CD4-positive, CD25-positive, alpha-beta regulatory T cell (primary cell): ENCODE measurements at regions not wholly inside any gene's neighbourhood (a gene's known extent, or its start where the extent isn't known, plus 50 kb on each side); places are given as distances from the start of the nearest gene placed in this dataset.

Source experiments
- ATAC-seq, 2 donors: fragments of 150-1000 bp; cut with Tn5 transposase; one replicate each; pipeline ENCODE4 v1.10.0; 2021; ENCODE audit warnings: low read depth in 2 of 2, moderate number of reproducible peaks in 2 of 2, moderate library complexity in 1 of 2
- DNase-seq, 3 donors: peaks; one replicate each; pipeline versions ENCODE4 v3.0.0 to v3.0.0-alpha.2; 2012 to 2022; ENCODE audit warnings: mixed read lengths in 1 of 3
- H3K27ac ChIP-seq: one replicate; pipeline ENCODE4 v1.7.0; 2013; ENCODE audit warnings: mild to moderate bottlenecking, low read length; ENCODE audit not compliant: insufficient read depth, poor library complexity, severe bottlenecking
- H3K27me3 ChIP-seq: one replicate; pipeline ENCODE4 v1.7.0; 2013; ENCODE audit warnings: low read length; ENCODE audit not compliant: control insufficient read depth, insufficient read depth
- H3K36me3 ChIP-seq: one replicate; pipeline ENCODE4 v1.7.0; 2013; ENCODE audit warnings: mild to moderate bottlenecking, low read length, moderate library complexity; ENCODE audit not compliant: control insufficient read depth, insufficient read depth
- H3K4me1 ChIP-seq: 2 replicates; pipeline ENCODE4 v1.7.0; 2013; ENCODE audit warnings: mild to moderate bottlenecking, low read length; ENCODE audit not compliant: insufficient read depth, control insufficient read depth, poor library complexity, severe bottlenecking
- H3K4me3 ChIP-seq: one replicate; pipeline ENCODE4 v1.7.0; 2013; ENCODE audit warnings: low read depth, mild to moderate bottlenecking, low read length, moderate library complexity
- H3K9me3 ChIP-seq, 2 experiments: 1 replicate in 1 of 2; 2 replicates in 1 of 2; pipeline ENCODE4 v1.7.0; 2013; ENCODE audit warnings: low read length in 2 of 2, mild to moderate bottlenecking in 1 of 2, moderate library complexity in 1 of 2; ENCODE audit not compliant: control insufficient read depth in 2 of 2
- H3K27ac Mint-ChIP-seq, 3 donors: one replicate each; pipeline ENCODE4 v1.8.0; 2020 to 2022; ENCODE audit warnings: mild to moderate bottlenecking in 3 of 3, mixed read lengths in 3 of 3, moderate library complexity in 2 of 3
- H3K27me3 Mint-ChIP-seq: one replicate; pipeline ENCODE4 v1.8.0; 2022; ENCODE audit warnings: mild to moderate bottlenecking, mixed read lengths
- H3K36me3 Mint-ChIP-seq: one replicate; pipeline ENCODE4 v1.8.0; 2020; ENCODE audit warnings: mixed read lengths
- H3K4me1 Mint-ChIP-seq, 4 donors: one replicate each; pipeline ENCODE4 v1.8.0; 2020 to 2022; ENCODE audit warnings: mixed read lengths in 4 of 4, mild to moderate bottlenecking in 1 of 4
- H3K4me3 Mint-ChIP-seq, 4 donors: one replicate each; pipeline ENCODE4 v1.8.0; 2020 to 2022; ENCODE audit warnings: mild to moderate bottlenecking in 4 of 4, mixed read lengths in 4 of 4, moderate library complexity in 3 of 4
- H3K9me3 Mint-ChIP-seq, 7 donors: one replicate each; pipeline ENCODE4 v1.8.0; 2020 to 2022; ENCODE audit warnings: mixed read lengths in 7 of 7, mild to moderate bottlenecking in 3 of 7, moderate library complexity in 2 of 7

DNA sequence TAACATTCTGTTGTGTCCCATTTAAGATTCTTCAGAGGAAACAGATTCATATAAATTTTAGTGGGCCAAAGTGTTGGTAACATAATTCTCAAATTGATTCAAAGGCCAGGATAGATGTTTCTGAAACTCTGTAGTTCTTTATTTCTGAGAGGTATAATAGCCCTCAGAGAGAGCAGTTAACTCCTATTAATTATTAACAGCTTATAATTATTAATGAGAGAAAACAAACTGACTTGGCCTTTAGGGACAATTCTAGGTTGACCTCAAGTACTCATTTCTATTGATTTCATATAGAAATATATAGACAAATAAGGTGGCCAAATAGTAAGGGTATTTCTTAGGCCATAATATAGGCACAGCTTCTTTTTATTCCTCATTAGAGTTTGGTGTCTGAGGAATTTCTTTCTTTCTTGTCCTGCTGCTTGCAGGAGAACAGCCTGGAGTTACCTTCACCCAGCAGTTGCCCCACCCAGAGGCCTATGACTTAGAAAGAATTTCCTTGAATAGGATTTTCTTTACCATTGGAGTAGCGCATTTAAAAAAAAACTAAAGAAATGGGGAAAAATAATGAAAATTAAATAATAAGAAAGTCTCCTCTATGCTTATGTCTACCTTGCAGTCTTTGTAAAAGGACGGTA, 1430.1 kb upstream of the SPRY2 start:
- Histone ChIP-seq H3K36me3 (no peaks in the 10 kb centered on the region), H3K4me3 (no peak overlapping the region), H3K27ac (no peak overlapping the region), H3K9me3 (peaks cover 0 to 5% of the 10 kb centered on the region in 2 experiments), H3K27me3 (no peaks in the 10 kb centered on the region), H3K4me1 (no peaks in the 10 kb centered on the region)
- Mint-ChIP-seq H3K27ac (no peak overlapping the region), H3K4me1 (no peaks in the 10 kb centered on the region), H3K4me3 (no peak overlapping the region), H3K36me3 (no peaks in the 10 kb centered on the region), H3K27me3 (no peaks in the 10 kb centered on the region), H3K9me3 (peaks cover 2 to 15% (median 7%) of the 10 kb centered on the region in 7 donors)
- no peak for DNase-seq
- ATAC-seq = no peak

DNA sequence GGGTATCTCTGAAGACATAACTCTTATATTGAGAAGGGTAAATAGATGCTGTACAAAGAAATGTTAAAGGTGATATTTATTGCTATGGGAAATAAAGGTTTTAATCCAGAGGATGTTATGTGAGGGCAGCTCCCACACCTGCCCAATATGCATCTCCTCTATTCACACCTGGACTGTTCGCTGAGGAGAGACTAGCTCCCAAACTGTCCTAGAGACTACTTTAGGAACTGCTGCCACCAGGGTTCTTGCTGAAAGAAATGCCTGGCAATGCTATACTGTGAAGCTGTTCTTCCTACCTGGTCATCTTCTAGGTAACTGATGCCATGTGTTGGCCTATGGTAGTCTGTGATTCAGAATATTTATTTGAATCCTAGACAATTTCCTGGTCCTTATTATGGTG, 1421.5 kb upstream of the SPRY2 start:
- Mint-ChIP-seq H3K4me1 (no peaks in the 10 kb centered on the region), H3K36me3 (no peaks in the 10 kb centered on the region), H3K9me3 (peaks cover 0 to 16% (median 7%) of the 10 kb centered on the region in 7 donors), H3K27me3 (no peaks in the 10 kb centered on the region), H3K4me3 (no peak overlapping the region), H3K27ac (no peak overlapping the region)
- Histone ChIP-seq H3K27me3 (no peaks in the 10 kb centered on the region), H3K36me3 (no peaks in the 10 kb centered on the region), H3K4me1 (no peaks in the 10 kb centered on the region), H3K4me3 (no peak overlapping the region), H3K27ac (no peak overlapping the region), H3K9me3 (peaks cover 0 to under 1% of the 10 kb centered on the region in 2 experiments)
- ATAC-seq (no peak), DNase-seq (no peak)

DNA sequence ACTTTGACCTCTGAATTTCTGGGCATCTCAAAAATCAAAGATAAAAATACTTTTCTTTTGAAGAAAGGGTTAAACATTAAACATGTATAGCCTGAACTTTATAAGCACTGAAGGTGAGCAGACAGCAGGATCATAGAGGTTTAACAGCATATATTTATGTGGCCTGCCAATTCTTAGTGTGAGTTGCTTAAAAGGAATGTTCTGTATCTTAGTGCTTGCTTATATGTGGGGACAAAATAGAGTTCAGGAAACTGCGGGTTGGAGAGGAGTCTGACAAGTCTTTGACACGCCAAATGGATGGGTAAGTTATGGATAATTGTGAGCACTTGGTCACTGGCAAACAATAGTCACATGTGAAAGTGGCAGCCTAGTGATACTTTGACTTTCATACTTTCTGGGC, 1419.4 kb upstream of the SPRY2 start:
- H3K9me3 Mint-ChIP-seq = peaks cover 0 to 15% (median 2%) of the 10 kb centered on the region in 7 donors
- no peak overlapping the region for H3K27ac ChIP-seq
- no peaks in the 10 kb centered on the region for H3K36me3 Mint-ChIP-seq
- H3K4me1 Mint-ChIP-seq = no peaks in the 10 kb centered on the region
- ATAC-seq (no peak), DNase-seq (no peak)
- no peaks in the 10 kb centered on the region for H3K36me3 ChIP-seq
- no peak overlapping the region for H3K27ac Mint-ChIP-seq
- H3K27me3 Mint-ChIP-seq = no peaks in the 10 kb centered on the region
- H3K9me3 ChIP-seq = no peaks in the 10 kb centered on the region
- H3K4me1 ChIP-seq = no peaks in the 10 kb centered on the region
- H3K27me3 ChIP-seq = no peaks in the 10 kb centered on the region
- H3K4me3 Mint-ChIP-seq = no peak overlapping the region
- H3K4me3 ChIP-seq = no peak overlapping the region

DNA sequence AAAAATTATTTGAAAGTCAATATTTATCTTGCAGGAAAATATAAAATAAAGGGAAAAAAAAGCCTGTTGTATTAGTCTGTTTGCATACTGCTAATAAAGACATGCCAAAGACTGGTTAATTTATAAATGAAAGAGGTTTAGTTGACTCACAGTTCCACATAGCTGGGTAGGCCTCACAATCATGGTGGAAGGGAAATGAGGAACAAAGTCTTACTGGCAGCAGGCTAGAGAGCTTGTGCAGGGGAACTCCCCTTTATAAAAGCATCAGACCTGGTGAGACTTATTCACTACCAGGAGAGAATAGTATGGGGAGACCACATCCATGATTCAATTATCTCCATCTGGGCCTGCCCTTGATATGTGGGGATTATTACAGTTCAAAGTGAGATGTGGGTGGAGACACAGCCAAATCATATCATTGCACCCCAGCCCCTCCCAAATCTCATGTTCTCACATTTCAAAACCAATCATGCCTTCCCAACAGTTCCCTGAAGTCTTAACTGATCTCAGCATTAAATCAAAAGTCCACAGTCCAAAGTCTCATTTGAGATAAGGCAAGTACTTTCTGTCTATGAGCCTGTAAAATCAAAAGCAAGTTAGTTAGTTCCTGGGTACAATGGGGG, 1416.5 kb upstream of the SPRY2 start:
- Histone ChIP-seq H3K4me1 (no peaks in the 10 kb centered on the region), H3K9me3 (peaks cover 1 to 3% of the 10 kb centered on the region in 2 experiments), H3K27me3 (no peaks in the 10 kb centered on the region), H3K36me3 (no peaks in the 10 kb centered on the region), H3K27ac (no peak overlapping the region), H3K4me3 (no peak overlapping the region)
- ATAC-seq (no peak), DNase-seq (no peak)
- H3K4me3 Mint-ChIP-seq = no peak overlapping the region
- H3K4me1 Mint-ChIP-seq = no peaks in the 10 kb centered on the region
- H3K36me3 Mint-ChIP-seq = no peaks in the 10 kb centered on the region
- peaks cover 0 to 14% (median 3%) of the 10 kb centered on the region in 7 donors for H3K9me3 Mint-ChIP-seq
- H3K27me3 Mint-ChIP-seq = no peaks in the 10 kb centered on the region
- no peak overlapping the region for H3K27ac Mint-ChIP-seq

DNA sequence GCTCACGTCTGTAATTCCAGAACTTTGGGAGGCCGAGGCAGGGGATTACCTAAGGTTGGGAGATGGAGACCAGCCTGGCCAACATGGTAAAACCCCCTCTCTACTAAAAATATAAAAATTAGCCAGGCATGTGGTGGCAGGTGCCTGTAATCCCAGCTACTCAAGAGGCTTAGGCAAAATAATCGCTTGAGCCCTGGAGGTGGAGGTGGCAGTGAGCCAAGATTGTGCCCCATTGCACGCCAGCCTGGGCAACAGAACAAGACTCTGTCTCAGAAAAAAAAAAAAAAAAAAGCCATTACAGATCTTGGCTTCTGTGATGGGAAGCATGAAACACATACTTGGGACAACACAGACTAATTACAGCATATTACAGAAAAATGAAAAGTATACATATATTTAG, 1404.5 kb upstream of the SPRY2 start:
- Mint-ChIP-seq H3K9me3 (peaks cover 0 to 20% (median 3%) of the 10 kb centered on the region in 7 donors), H3K27ac (no peak overlapping the region), H3K4me1 (no peaks in the 10 kb centered on the region), H3K36me3 (no peaks in the 10 kb centered on the region), H3K27me3 (no peaks in the 10 kb centered on the region), H3K4me3 (no peak overlapping the region)
- Histone ChIP-seq H3K27ac (no peak overlapping the region), H3K36me3 (no peaks in the 10 kb centered on the region), H3K4me3 (no peak overlapping the region), H3K27me3 (no peaks in the 10 kb centered on the region), H3K4me1 (no peaks in the 10 kb centered on the region), H3K9me3 (peaks cover 0 to 4% of the 10 kb centered on the region in 2 experiments)
- DNase-seq (no peak), ATAC-seq (no peak)

DNA sequence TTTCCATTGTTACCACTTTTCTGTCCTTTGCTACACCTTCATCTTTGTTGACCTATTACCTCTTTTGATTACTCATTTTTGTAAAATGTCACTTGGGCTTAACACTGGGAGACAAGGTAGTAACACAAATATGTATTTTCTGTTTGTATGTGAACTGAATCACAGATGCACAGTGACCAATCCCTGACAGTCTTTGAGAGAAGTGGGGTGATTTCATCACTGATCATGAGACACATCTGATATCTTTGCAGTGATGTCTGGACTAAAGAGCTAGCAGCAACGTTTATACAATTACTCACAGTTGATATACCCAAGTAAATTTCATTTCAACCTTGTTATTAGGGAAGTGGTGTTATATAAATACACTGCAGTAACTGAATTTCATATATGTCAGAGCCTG, 1397.4 kb upstream of the SPRY2 start:
- H3K27ac Mint-ChIP-seq = no peak overlapping the region

DNA sequence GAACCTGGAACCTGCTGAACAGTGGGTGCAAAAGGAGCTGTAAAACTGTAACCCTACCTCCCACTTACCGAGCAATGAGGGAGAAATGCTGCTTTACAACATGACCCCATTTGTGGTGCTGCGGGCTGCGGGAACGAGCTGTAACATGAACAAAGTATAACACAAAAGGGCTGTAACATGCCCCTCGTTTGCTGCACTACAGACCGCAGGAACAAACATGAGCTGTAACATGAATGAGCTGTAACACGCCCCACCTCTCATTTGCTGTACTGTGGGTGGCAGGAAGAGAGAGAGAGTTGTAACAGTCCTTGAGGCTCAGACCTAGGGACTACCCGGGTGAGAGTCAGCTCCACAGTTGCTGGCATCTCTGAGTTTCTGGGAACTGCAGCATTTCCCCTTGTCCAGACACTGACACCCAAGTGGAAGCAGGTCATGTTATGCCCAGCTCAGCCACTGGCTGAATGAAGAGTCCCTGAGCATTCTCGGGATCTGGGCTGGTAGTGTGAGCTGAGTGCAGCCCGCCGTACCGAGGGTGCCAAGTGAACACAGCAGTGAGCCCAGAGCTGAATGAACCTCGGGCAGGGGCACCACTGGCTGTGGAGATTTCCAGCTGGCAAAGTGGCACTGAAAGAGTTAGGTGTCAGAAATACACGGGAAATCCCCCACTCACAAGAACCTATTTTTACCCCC, 1385.3 kb upstream of the SPRY2 start:
- no peak overlapping the region for H3K27ac ChIP-seq
- DNase-seq = no peak
- ATAC-seq = no peak
- H3K36me3 ChIP-seq = no peaks in the 10 kb centered on the region
- H3K9me3 Mint-ChIP-seq = peaks cover 0 to 29% (median 14%) of the 10 kb centered on the region in 7 donors
- no peaks in the 10 kb centered on the region for H3K4me1 Mint-ChIP-seq
- H3K4me1 ChIP-seq = no peaks in the 10 kb centered on the region
- peaks cover 5% of the 10 kb centered on the region in 2 experiments for H3K9me3 ChIP-seq
- H3K27ac Mint-ChIP-seq = no peak overlapping the region
- H3K27me3 ChIP-seq = no peaks in the 10 kb centered on the region
- H3K36me3 Mint-ChIP-seq = no peaks in the 10 kb centered on the region
- no peak overlapping the region for H3K4me3 Mint-ChIP-seq
- H3K4me3 ChIP-seq = no peak overlapping the region
- H3K27me3 Mint-ChIP-seq = no peaks in the 10 kb centered on the region

More for the DNA sequence above, 1397.4 kb upstream of the SPRY2 start:
- Histone ChIP-seq H3K4me3 (no peak overlapping the region), H3K36me3 (no peaks in the 10 kb centered on the region), H3K27ac (no peak overlapping the region), H3K27me3 (no peaks in the 10 kb centered on the region), H3K9me3 (peaks cover 0 to 7% of the 10 kb centered on the region in 2 experiments), H3K4me1 (no peaks in the 10 kb centered on the region)
- peaks cover 0 to 21% (median 11%) of the 10 kb centered on the region in 7 donors for H3K9me3 Mint-ChIP-seq
- H3K4me3 Mint-ChIP-seq = no peak overlapping the region
- DNase-seq (no peak), ATAC-seq (no peak)
- H3K27me3 Mint-ChIP-seq = no peaks in the 10 kb centered on the region
- H3K36me3 Mint-ChIP-seq = no peaks in the 10 kb centered on the region
- H3K4me1 Mint-ChIP-seq = no peaks in the 10 kb centered on the region
